Activated naive CD8-positive, alpha-beta T cell treated with anti-CD3 and anti-CD28 coated beads, Interleukin-2, amount 10 ng/mL, durations not matched to agents 7 days and 5 days (primary cell): ENCODE measurements at regions not wholly inside any gene's neighbourhood (a gene's known extent, or its start where the extent isn't known, plus 50 kb on each side); places are given as distances from the start of the nearest gene placed in this dataset.

Source experiments
- ATAC-seq: fragments of 150-1000 bp; cut with Tn5 transposase; one replicate; pipeline ENCODE4 v1.10.0; 2021; ENCODE audit warnings: low read depth, moderate library complexity
- POLR2A ChIA-PET: fragments of 350-600 bp; sonication (Branson Sonifier 250); formaldehyde crosslinking; loops from one replicate; lab custom pipeline; 2021; ENCODE audit warnings: antibody characterized with exemption; lab: Charles Lee
- DNase-seq: peaks from one replicate; pipeline ENCODE4 v3.0.0; 2021
- H3K27ac Mint-ChIP-seq: one replicate; pipeline ENCODE4 v1.8.0; 2022; ENCODE audit warnings: mild to moderate bottlenecking, mixed read lengths
- H3K27me3 Mint-ChIP-seq: one replicate; pipeline ENCODE4 v1.8.0; 2022; ENCODE audit warnings: mild to moderate bottlenecking, moderate library complexity, mixed read lengths
- H3K36me3 Mint-ChIP-seq: one replicate; pipeline ENCODE4 v1.8.0; 2021; ENCODE audit warnings: mild to moderate bottlenecking, mixed read lengths
- H3K4me1 Mint-ChIP-seq: one replicate; pipeline ENCODE4 v1.8.0; 2021; ENCODE audit warnings: mixed read lengths
- H3K4me3 Mint-ChIP-seq: one replicate; pipeline ENCODE4 v1.8.0; 2022; ENCODE audit warnings: mild to moderate bottlenecking, moderate library complexity, mixed read lengths
- H3K9me3 Mint-ChIP-seq: one replicate; pipeline ENCODE4 v1.8.0; 2021; ENCODE audit warnings: mixed read lengths

DNA sequence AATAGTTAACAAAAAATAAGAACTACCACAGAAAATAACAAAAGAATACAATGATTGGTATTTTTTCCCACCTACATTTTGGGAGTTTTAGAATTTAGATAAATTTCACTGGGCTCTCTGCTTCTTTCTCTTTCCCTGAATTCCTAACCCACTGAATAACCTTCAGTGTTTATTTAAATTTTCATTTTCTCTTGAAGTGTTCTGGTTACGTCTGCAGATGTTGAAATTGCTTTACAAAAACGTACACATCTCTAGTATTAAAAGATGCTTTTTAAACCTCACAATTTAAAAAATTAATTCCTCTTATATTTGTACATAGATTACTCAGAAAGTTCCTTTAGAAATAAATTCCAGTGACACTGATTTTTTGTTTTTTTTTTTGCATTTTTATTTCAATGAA is 158.7 kb upstream of the TUT7 start:
- H3K27me3 Mint-ChIP-seq: peaks cover 9% of the 10 kb centered on the region
- H3K27ac Mint-ChIP-seq: no peak overlapping the region
- H3K36me3 Mint-ChIP-seq: no peaks in the 10 kb centered on the region
- no peak overlapping the region for H3K4me3 Mint-ChIP-seq
- H3K9me3 Mint-ChIP-seq: no peaks in the 10 kb centered on the region
- no peaks in the 10 kb centered on the region for H3K4me1 Mint-ChIP-seq
- POLR2A ChIA-PET: no interaction called here
- ATAC-seq: no peak
- no peak for DNase-seq

DNA sequence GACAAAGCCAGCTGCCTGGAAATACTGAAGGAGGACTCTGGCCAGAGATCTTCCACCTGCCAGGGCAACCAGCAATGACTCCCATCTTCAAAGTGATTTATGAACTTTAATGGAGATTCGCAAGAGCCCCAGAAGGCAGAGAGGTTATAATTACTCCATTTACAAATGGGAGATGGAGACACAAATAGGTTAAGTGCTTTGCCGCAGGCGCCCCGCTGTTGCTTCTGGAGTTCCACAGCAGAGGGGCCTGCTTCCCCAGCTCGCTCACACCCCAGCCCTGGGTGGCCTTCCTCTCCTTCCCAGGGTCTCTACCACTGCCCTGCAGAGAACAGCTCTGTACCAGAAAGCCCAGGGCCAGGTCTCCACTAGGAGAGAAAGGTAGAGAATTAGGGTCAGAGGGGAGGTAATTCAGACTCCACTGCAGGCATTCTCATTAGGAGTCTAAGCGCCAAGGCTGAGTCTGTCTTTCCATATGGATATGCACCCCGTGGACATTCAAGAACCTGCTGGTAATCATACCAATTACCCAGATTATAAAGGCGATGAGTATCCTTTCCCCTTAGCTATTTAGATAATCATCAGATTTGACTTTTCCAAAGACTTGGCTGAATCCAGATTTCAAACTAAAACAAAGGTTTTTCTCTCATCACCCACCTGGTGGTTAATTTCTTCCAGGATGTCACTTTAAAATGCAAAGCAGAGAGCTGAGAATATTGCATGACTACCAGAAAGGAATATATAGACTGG is 157.6 kb upstream of the TUT7 start:
- no peaks in the 10 kb centered on the region for H3K4me1 Mint-ChIP-seq
- H3K9me3 Mint-ChIP-seq: no peaks in the 10 kb centered on the region
- H3K4me3 Mint-ChIP-seq: no peak overlapping the region
- H3K27me3 Mint-ChIP-seq: peaks cover 11% of the 10 kb centered on the region
- no peaks in the 10 kb centered on the region for H3K36me3 Mint-ChIP-seq
- POLR2A ChIA-PET: no interaction called here
- no peak overlapping the region for H3K27ac Mint-ChIP-seq
- no peak for ATAC-seq
- DNase-seq: no peak

DNA sequence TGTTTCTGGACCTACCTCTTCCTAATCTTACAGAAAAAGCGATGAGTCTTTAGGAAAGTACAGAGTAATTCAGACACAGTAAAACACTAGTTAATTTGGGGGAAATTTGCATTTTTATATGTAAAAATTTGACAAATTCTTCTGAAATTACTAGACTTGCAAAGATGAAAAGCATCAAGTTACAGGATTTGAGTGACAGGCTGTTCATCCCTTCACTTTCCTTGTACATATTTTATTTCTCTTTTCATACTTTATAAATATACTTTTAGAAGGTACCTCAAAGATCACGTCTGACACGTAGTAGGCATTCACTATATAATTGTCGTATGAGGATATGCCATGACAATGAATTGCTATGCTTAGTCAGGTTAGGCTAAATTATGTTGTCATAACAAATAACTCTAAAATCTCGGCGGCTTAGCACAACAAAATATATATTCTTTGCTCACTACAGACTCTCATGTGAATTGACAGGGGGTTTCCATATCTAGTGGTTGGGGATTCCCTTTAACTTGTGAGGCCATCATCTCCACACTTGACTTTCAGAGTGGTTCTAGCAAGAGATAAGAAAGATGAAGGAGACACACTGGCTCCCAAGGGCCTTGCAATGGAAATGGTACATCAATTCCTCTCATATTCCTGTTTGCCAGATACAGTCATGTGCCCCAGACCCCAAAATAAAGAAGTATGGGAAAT is 154.1 kb upstream of the TUT7 start:
- Mint-ChIP-seq H3K9me3 (no peaks in the 10 kb centered on the region), H3K27ac (no peak overlapping the region), H3K36me3 (no peaks in the 10 kb centered on the region), H3K4me3 (no peak overlapping the region), H3K27me3 (peaks cover 7% of the 10 kb centered on the region), H3K4me1 (no peaks in the 10 kb centered on the region)
- ATAC-seq: no peak
- POLR2A ChIA-PET: no interaction called here
- no peak for DNase-seq

DNA sequence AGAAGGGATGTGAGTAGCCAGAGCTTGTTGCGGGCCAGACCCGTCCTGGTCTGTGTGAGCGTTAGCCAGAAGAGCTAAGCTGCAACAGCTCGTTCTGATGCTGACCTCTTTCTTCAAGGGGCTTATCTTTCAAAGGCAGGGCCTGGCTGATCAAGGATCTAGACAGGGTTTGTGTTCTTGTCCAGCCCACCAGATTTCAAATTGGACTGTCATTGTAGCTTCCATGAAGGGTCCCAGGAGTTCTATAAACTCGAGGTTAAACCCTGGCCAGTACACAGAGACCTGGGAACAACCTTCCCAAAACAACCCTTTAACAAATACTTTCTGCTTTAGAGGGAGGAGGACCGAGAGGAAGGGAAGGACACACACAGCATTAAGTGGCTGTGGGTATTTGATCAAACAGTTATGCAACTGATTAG is 153.0 kb upstream of the TUT7 start:
- ATAC-seq: no peak
- no peaks in the 10 kb centered on the region for H3K36me3 Mint-ChIP-seq
- H3K4me3 Mint-ChIP-seq: no peak overlapping the region
- H3K9me3 Mint-ChIP-seq: no peaks in the 10 kb centered on the region
- H3K4me1 Mint-ChIP-seq: no peaks in the 10 kb centered on the region
- no peak overlapping the region for H3K27ac Mint-ChIP-seq
- POLR2A ChIA-PET: no interaction called here
- no peak for DNase-seq
- peaks cover 11% of the 10 kb centered on the region for H3K27me3 Mint-ChIP-seq

DNA sequence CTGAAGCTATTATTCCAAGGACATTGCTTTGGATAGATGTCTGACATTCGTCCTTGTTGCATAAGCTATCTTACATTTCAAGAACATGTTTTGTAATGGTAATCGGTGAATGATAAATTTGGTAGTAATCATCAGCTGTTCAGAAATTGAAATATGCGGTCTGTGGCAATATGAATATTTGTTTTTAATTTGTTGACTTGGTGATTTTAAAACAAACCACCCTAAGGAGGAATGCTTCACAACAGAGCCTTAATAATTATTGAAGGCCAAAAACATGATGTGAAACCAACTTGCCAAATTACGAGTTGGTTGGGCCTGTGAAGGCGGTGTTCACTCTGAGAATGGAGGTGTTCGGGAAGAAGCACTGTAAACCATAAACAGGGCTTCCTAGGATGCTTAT is 149.7 kb upstream of the TUT7 start:
- peaks cover 17% of the 10 kb centered on the region for H3K27me3 Mint-ChIP-seq
- no peaks in the 10 kb centered on the region for H3K4me1 Mint-ChIP-seq
- POLR2A ChIA-PET: no interaction called here
- DNase-seq: no peak
- ATAC-seq: no peak
- H3K9me3 Mint-ChIP-seq: no peaks in the 10 kb centered on the region
- no peaks in the 10 kb centered on the region for H3K36me3 Mint-ChIP-seq
- H3K4me3 Mint-ChIP-seq: no peak overlapping the region
- H3K27ac Mint-ChIP-seq: no peak overlapping the region

DNA sequence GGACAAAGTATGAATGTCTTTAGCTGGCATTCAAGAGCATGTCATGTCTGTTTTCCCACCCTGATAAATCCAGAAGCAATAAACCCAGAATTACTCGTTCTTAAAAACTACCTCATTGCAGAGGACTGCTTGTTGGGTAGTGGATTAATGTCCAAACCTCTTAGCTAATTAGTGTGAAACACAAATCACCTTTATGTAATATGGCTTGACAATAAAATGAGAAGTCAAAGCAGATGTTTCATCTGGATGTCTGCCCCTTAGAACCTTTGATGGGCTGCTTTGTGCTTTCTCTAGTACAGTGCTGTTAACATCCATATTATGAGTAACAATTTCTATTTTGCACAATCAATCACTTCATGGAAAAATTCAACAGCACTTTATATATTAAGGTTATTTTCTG is 149.1 kb upstream of the TUT7 start:
- POLR2A ChIA-PET: no interaction called here
- no peaks in the 10 kb centered on the region for H3K36me3 Mint-ChIP-seq
- DNase-seq (no peak), ATAC-seq (no peak)
- no peak overlapping the region for H3K4me3 Mint-ChIP-seq
- no peaks in the 10 kb centered on the region for H3K9me3 Mint-ChIP-seq
- no peaks in the 10 kb centered on the region for H3K4me1 Mint-ChIP-seq
- no peak overlapping the region for H3K27ac Mint-ChIP-seq
- peaks cover 17% of the 10 kb centered on the region for H3K27me3 Mint-ChIP-seq

DNA sequence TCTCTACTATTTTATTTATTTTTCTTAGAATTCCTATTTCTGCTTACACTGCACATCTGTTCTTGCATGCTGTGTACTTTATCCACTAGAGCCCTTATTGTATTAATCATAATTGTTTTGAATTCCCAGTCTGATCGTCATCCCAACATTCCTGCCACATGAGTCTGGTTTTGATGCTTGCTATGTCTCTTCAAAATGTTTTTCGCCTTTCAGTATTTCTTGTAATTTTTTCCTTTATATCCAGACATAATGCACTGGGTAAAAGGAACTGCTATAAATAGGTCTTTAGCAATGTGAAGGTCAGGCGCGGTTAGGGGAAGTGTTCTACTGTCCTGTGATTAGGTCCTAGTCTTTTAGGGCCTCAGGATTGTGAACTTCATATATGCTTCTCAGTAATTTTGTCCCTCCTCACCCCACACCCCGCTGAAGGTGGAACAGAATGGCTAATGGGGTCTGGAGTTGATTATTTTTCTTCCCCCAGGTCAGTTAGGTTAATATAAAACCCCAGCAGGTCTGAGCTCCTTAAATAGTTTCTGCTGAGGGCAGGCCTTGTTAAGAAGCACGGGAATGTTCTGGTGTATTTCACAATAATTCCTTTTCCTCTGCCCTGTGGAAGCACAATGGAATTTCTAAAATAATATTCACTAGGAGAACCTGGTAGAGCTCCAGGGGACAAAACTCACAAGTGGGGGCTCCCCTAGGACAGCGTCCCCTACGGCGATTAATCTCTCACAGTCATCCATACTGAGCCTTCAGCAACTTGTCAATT is 146.6 kb upstream of the TUT7 start:
- Mint-ChIP-seq H3K4me1 (no peaks in the 10 kb centered on the region), H3K36me3 (no peaks in the 10 kb centered on the region), H3K27me3 (peaks cover 13% of the 10 kb centered on the region), H3K4me3 (no peak overlapping the region), H3K9me3 (no peaks in the 10 kb centered on the region), H3K27ac (no peak overlapping the region)
- POLR2A ChIA-PET: no interaction called here
- DNase-seq (no peak), ATAC-seq (no peak)

DNA sequence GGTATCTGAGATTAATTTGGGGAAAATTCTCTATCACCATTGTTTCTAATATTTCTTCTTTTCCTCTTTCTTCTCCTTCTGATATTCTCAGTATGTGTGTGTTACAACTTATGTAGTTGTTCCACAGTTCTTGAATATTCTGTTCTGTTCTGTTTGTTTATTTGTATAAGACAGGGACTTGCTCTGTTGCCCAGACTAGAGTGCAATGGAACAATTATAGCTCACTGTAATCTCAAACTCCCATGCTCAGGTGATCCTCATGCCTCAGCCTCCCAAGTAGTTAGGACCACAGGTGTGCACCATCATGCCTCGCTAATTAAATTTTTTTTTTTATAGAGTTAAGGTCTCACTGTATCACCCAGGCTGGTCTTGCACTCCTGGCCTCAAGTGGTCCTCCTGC is 145.8 kb upstream of the TUT7 start:
- Mint-ChIP-seq H3K27ac (no peak overlapping the region), H3K4me3 (no peak overlapping the region), H3K36me3 (no peaks in the 10 kb centered on the region), H3K27me3 (peaks cover 16% of the 10 kb centered on the region), H3K4me1 (no peaks in the 10 kb centered on the region), H3K9me3 (no peaks in the 10 kb centered on the region)
- ATAC-seq (no peak), DNase-seq (no peak)
- POLR2A ChIA-PET: no interaction called here

DNA sequence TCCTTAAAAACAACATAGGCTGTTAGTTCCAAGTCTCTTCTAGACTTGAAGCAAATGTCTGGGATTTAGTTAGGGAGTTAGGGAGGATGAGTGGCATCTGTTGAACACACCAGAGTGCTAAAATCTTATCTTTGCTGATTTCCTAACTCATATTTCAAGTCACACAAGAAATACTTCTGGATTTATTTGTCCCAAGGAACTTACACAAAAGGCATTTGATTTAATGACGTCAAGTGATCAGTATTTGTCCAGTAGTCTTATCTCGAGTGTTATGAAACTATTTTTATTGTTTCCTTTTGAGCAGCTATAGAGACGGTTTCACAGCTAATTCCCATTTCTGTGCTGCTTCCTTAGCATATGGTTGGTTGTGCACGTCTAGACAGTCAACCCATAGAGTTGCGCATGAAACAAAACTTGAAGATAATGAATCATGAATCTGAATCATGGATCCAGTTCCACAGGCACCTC is 140.5 kb upstream of the TUT7 start:
- Mint-ChIP-seq H3K27me3 (peaks cover 3% of the 10 kb centered on the region), H3K9me3 (no peaks in the 10 kb centered on the region), H3K4me3 (no peak overlapping the region)

DNA sequence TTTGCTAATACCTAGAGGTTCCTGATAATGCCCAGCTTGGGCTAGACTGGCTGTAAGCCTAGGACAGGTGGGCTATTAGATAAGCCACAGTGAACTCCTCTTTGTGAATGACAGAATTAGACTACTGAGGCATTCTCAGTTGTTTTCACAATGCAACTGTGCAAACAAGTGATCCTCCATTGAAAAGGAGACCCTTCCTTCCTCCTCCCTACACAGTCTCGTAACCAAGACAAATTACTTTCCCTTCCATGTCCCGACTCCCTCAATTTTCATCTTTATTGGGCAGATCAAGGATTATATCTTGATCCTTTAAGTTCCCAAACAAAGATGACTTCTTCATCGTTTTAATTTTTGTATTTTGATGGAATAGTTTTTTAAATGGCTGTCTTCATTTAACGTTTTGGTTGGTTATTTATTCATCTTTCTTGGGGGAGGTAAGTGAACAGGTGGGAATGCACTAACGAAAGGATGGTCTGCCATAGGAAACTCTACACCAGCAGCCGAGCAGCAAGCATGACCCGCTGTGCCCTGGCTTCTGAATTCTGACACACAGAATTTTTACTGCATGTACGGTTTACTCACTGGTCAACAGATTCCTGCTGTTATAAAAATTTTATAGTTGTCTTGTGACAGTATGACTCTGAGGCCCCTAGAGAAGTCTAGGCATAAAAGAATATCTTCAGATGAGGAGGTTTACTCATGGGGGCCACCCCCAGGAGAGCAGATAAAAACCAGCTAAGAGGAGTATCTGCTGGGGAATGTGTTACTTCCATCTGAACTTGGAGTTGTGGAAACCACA is 137.5 kb upstream of the TUT7 start:
- ATAC-seq (no peak), DNase-seq (no peak)
- Mint-ChIP-seq H3K36me3 (no peaks in the 10 kb centered on the region), H3K27me3 (peaks cover 3% of the 10 kb centered on the region), H3K27ac (no peak overlapping the region), H3K4me1 (no peaks in the 10 kb centered on the region), H3K4me3 (no peak overlapping the region), H3K9me3 (no peaks in the 10 kb centered on the region)
- POLR2A ChIA-PET: interaction anchor here (0.6 kb wide), 1 partner anchor 60 kb away, joined by 3 read pairs; no protein-coding TSS in a partner anchor

More for the DNA sequence above, 140.5 kb upstream of the TUT7 start:
- Mint-ChIP-seq H3K36me3 (no peaks in the 10 kb centered on the region), H3K27ac (no peak overlapping the region), H3K4me1 (no peaks in the 10 kb centered on the region)
- ATAC-seq: no peak
- DNase-seq: no peak
- POLR2A ChIA-PET: no interaction called here

DNA sequence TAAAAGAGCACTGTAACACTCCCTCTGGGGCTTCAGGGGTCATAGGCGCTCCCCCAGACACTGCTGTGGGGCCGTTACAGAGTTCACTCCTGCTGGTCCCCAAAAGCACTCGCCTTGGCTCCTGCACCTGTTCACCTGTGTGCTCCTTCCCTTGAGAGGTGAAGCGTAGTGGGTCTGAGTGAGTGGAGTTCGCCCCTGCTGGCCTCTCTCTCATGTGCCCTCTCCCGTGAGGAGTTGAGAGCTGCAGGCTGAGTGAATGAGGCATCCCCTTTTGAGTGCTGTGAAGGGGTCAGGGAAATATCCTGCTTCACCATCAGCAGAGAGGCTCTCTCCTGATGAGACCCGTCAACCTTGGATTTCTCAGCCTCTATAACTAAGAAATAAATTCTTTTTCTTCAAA is 134.6 kb upstream of the TUT7 start:
- no peak overlapping the region for H3K4me3 Mint-ChIP-seq
- DNase-seq: no peak
- H3K9me3 Mint-ChIP-seq: no peaks in the 10 kb centered on the region
- no peaks in the 10 kb centered on the region for H3K36me3 Mint-ChIP-seq
- no peak for ATAC-seq
- POLR2A ChIA-PET: no interaction called here
- peaks cover 2% of the 10 kb centered on the region for H3K27me3 Mint-ChIP-seq
- no peak overlapping the region for H3K27ac Mint-ChIP-seq
- H3K4me1 Mint-ChIP-seq: peaks cover 6% of the 10 kb centered on the region

DNA sequence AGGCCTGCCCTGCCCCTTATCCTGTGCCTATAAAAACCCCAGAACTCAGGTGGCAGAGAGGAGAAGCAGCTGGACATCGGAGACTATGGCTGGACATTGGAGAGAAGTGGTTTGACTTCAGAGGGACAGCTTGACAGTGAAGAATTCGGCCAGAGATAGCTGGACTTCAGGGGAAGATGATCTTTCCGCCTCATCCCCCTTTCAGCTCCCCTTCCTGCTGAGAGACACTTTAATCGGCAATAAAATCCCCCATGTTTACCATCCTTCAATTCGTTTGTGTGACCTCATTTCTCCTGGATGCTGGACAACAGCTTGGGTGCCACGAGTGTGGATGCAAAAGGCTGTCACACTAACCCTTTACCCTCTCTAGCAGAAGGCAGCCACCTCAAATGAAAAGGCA is 134.1 kb upstream of the TUT7 start:
- POLR2A ChIA-PET: no interaction called here
- H3K27me3 Mint-ChIP-seq: peaks cover 2% of the 10 kb centered on the region
- peaks cover 6% of the 10 kb centered on the region for H3K4me1 Mint-ChIP-seq
- H3K27ac Mint-ChIP-seq: no peak overlapping the region
- ATAC-seq (no peak), DNase-seq (no peak)
- no peak overlapping the region for H3K4me3 Mint-ChIP-seq
- H3K9me3 Mint-ChIP-seq: no peaks in the 10 kb centered on the region
- H3K36me3 Mint-ChIP-seq: no peaks in the 10 kb centered on the region

DNA sequence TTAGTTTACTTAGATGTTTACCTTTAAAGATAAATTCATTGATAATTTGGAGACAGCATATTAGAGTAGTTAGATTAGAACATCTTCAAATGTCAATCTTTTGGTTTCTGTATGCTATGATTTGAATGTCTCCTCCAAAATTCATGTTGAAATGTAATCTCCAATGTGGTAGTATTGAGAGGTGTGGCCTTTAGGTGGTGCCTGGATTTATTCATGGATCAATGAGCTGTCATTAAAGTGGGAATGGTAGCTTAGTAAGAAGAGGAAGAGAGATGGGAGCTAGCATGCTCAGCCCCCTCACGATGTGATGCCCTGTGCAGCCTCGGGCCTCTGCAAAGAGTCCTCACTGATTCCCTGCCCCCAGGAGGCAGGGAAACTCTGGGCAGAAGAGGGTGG is 133.6 kb upstream of the TUT7 start:
- Mint-ChIP-seq H3K9me3 (no peaks in the 10 kb centered on the region), H3K4me1 (peaks cover 6% of the 10 kb centered on the region), H3K27ac (no peak overlapping the region), H3K4me3 (no peak overlapping the region), H3K36me3 (no peaks in the 10 kb centered on the region), H3K27me3 (peaks cover 2% of the 10 kb centered on the region)
- DNase-seq (no peak), ATAC-seq (no peak)
- POLR2A ChIA-PET: no interaction called here
